GM19455 (cell line): ENCODE measurements at regions not wholly inside any gene's neighbourhood (a gene's known extent, or its start where the extent isn't known, plus 50 kb on each side); places are given as distances from the start of the nearest gene placed in this dataset.

Experiments
- ATAC-seq: cut with Tn5 transposase; IDR thresholded peaks from one replicate; pipeline ENCODE4 v1.9.1; 2021; ENCODE audit not compliant: unreplicated experiment

DNA sequence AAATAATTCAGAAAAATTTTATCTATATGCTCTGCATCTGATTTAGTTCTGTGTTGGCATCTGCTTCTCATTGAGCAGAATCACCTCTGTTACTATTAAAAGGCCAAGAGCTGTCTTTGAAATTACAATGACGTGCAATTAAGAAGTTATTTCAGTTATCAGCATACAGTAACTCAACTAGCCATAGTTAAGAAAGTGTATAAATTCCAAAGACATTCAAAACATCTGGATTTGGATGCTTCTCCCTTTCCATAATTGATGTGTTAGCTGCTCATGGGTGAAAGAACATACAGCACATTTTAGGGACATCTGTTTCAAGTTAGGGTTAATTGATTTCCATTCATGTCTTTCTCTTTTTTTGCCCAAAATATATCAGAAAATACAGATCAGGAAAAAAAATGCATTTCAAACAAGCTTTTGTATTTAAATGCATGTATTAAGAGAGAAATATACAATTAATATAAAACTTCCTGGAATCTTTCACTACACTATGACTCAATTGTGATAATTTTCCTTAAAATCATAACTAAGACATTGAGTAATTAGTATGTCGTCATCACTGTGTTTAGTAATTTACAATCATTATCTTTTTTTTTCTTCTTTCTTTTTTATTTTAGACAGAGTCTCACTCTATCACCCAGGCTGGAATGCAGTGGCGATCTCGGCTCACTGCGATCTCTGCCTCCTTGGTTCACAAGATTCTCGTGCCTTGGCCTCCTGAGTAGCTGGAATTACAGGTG lies 82.7 kb upstream of the MBNL1 start:
- ATAC-seq = no peak

DNA sequence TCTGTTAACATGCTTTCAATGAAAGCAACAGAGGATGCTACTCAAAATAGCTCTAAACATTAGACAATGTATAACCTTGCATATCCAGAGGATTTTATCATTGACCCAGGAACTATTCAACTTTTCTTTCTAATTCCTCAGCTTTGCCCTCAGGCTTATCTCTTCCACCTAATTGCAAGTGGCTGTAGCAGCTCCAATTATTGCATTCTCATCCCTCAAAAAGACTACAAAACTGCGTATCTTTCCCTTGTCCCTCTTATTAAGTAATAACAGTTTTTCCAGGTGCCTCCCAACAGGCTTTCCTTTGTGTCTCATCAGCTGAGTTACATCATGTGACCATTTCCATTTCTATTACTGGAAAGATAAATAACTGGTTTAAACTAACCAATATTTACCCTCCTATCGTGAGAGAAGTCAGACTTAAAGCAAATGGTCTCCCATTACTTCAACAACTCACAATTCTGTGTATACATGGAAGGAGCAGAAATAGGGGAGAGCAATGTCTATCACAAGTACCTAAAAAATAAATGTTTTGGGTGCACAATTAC lies 78.0 kb upstream of the MBNL1 start:
- ATAC-seq = no peak

DNA sequence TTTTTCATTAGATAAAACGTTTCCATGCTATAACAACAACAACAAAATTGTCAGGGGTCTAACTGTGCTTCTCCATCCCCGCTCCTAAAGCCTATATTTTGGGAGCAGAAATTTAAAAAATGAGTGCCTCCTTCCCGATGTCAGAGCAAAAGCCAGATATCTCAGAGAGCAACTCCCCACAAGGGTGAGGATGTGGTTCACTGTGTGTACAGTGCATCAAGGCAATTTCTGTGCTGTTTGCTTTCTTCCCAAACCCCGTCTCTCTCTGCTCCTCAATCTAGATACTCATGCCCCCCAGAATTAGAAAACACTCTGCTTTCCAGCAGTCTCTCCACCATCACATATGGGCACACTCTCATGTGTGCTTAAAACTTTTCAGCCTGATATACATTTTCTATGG lies 76.7 kb upstream of the MBNL1 start:
- ATAC-seq = no peak

DNA sequence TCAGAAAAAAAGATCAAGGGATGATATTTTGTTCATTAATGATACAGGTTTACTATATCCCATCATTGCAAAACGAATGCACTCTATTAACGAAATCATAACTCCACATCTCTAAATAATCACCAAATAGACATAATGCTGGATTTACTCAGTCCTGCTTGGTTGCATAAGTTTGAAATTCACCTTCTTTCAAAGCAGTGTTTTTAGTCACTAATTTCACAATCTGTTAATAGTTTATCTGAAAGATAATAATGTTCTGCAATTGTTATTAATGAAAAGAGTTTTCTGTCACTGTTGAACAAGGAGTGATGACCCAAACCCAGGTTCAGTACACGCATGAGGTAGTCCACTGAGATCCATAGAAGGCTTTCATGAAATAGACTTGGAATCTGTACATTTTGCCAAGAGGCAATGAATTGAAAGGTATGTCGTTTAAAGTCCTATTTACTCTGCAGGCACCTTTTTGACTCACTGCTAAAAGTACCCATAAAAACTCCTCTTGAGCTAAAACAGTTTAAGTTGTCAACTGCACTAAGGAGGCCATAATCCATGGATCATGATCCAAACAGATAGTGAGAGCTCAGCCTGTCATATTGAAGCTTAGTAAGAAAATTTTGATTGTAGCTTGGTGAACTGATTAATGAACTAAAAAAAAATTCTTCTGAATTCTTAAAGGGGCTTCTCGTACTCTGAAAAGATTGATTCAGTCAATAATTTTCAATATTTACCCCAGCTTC lies 75.6 kb upstream of the MBNL1 start:
- ATAC-seq = no peak

DNA sequence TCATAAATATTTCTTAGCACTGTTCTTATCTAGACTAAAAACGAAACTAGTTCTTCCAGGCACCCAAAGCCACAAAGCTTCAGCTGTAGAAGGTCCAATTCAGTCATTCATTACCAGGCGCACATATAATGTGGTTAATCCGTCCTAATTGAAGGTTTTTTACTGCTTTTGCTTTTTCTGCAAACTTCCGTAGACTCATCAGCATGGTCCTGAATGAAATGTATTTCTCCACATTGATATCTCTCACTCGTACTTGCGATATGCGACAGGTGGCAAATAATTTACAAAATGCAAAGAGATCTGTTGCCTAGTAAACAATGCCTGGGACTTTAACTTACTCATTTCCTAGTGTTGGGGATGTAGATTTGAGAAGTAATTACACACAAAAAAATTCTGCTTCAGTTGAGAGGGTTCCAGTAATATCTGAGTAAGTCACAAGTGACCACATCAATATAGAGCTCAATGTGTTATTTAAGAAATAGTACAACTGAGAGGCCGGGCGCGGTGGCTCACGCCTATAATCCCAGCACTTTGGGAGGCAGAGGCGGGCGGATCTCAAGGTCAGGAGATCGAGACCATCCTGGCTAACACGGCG lies 75.0 kb upstream of the MBNL1 start:
- ATAC-seq = peak; percentile 50

DNA sequence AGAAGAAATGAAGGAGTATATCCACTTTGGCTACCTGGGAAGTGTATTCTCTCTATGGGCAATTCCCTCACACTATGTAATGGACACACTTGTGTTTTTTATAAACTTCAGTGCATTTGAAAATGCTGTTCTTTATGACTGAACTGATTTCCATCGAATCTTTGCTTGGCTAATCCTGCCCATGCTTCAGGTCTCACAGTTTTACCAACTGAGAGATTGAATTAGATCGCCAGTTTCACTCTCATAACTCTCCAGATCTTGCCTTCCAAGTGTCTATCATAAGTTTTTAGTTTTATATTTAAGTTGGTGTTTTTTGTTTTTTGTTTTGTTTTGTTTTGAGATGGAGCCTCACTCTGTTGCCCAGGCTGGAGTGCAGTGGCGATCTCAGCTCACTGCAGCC lies 73.5 kb upstream of the MBNL1 start:
- no peak for ATAC-seq

DNA sequence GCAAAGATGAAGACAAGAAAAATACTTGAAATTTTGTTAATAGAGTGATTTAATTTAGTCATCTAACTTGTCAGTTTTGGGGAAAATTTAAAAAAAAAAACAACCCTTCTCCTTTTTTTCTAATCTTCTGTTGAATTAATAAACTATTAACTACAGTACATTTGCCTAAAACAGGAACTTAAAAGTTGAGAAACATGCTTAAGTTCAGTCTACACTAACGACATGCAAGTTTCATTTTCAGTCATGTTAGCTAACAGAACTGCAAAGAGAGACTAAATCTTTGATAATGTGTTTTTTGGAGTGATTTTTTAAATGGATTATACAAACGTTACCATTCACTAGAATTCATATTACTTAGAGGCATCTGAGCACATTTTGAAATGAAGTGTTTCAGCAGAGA lies 71.9 kb upstream of the MBNL1 start:
- peak; percentile 36 for ATAC-seq

DNA sequence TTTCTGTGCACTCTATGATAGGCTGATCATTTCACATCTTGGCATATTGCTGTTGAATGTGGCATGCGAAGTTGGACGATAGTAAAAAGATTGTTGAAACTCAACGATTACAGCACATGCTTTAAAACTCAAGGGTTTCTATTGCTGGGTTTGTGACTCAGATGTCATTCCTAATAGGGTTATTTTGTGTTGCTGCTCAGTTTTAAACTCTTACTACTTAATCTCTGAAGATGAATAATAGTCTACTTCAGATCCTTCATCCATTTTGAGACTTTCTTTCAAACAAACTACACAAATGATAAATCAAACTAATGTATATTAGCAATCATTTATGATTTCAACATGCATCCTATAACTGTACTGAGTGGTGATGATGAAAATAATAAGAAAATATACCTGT lies 71.3 kb upstream of the MBNL1 start:
- no peak for ATAC-seq

DNA sequence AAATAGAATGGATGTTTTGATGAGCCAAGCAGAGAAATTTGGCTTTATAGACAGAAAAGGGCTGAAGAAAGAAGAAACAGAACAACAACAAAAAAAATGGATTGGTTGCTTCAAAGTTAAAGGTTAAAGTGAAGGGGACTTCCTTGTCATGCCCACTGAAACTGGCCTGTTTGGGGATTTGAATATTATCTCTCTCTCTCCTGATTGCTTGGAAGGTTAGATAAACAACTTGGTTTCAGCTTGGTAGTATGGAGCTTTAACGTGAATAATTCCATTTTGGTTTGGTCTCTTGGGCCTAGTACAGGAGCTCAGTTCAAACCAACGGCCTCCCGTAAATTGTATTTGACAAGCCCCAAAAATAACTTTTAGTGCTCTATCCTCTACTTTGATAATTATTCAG lies 70.8 kb upstream of the MBNL1 start:
- no peak for ATAC-seq

DNA sequence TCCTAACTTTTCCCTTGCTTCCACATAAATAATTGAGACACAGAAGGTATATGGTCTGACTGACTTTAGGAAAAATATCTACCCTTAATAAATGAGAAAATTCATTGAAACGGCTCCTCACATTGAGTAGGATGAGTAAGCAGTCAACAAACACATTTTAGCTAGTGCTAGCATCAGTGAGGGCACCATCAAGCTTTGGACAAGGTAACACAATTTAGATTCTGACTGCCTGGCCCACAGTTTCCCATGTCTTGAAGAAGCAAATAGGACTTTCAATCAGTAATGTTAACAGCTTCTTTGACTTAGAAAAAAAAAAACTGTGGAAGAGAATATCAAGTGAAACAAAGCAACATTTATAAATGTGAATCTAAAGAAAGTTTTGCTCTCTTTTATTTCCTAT lies 70.1 kb upstream of the MBNL1 start:
- no peak for ATAC-seq

DNA sequence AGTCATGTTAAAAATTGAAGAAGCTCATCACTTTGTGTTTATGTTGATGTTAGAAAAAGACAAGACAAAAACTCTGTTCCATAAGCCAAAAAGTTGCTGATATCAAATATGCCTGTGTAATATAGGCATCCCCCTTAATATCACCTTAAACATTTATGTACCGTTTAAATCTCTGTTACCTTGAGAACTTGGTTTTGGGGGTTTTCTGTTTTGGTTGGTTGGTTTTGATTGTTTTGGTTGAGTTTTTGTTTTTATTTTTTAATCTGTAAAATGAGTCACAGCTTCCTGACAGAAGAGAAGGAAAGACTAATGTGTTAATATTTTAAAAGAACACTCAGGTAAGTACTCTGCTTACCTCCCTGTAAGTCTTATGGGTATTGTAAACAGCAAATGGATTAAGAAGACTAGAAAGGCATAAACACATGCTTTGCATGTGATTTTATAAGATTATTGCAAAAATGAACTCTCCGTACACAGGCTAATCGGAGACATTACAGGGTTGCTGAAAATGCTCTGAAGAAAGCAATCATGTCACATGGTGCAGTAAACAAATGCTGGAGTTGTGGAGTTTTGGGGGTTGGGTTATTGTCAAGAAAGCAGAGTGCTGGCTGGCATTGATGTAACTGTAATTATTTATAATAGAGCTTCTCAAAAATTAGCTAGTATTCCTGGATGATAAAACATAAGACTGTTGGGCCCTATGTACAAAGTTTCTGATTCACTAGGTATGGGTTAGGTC lies 69.5 kb upstream of the MBNL1 start:
- peak; percentile 31 for ATAC-seq

DNA sequence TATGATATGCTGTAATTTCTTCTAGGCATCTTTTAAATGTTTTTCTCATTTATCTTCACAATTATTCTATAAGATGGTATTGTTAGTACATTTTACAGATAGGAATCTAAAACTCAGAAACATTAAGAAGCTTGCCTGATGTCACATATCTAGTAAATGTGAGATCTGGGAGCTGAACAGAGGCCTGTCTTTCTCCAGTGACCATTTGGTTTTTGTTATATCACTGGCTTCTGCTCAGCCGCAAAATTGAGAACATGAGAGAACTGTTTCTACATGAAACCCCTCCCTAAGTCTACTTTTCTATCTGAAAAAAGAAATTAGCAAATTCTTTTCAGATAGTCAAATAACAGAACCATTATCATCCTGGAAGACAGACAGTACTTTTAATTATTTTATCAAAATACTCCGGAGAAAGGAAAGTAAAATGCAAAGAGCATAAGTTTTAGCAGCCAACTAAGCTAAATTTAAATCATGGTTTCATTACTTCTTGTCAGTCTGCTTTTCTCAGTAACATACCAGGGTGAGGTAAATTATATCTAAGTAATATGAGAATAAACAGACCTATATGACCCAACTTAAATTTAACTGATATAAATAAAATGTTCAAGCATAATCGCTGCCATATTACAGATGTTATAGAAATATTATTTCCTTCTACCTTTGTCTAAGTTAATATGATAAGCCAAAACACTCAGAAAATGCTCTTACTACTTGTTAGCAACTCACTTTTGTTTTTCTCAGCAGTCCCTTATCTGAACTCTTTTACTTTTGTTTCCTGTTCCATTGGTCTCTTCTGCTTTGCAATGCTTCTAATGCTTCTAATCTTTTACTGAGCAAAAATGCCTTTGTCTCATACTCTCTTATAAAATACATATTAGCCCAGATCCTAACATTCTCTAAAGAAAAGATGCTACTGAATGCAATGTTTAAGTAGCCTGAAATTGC lies 68.0 kb upstream of the MBNL1 start:
- ATAC-seq = peak; percentile 35

DNA sequence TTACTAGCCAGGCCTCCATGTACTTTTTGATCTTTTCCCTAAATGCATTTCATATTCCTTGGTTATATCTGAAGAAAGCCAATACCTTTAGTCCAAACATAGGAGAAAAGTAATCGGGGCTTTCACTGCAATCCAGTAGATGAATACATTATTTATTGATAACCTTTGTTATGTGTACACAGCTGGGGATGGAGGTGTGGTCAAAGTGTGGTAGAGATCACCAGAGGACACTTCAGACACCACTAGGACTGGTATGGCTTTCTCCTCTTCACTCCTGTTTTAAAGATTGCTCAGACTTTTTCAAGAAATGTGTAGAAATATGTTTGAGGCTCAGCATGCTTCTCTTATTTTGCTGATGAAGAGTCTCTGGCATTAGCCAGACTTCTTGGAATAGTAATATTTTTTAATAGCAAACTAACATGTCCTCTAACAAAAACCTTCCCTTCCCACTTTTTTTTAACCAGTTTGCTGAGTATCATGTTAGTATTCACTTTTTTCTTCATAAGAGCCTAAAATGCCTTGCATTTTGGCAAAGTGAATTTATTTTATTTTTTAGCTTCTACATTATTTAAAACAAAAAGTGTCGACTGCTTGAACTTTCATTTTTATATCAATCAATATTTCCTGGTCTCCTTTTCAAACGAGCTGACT lies 65.6 kb upstream of the MBNL1 start:
- no peak for ATAC-seq

DNA sequence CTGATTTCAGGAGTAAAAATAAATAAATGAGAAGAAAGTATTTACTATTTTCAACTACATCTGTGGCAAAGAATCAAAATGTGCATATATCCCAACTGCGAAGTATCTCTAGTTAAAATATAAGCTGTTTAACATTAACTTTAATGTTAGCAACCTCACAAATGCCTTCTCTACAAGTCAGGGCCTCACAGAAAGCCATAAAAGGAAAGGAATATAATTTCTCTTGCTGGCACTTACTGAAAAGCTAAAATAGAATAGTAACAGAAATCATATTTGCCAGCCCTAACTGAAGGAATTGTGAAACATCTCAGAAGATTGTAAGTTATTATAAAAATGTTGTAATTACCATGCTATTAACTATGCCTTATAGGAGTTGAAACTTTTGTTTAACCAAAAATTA lies 65.1 kb upstream of the MBNL1 start:
- no peak for ATAC-seq

DNA sequence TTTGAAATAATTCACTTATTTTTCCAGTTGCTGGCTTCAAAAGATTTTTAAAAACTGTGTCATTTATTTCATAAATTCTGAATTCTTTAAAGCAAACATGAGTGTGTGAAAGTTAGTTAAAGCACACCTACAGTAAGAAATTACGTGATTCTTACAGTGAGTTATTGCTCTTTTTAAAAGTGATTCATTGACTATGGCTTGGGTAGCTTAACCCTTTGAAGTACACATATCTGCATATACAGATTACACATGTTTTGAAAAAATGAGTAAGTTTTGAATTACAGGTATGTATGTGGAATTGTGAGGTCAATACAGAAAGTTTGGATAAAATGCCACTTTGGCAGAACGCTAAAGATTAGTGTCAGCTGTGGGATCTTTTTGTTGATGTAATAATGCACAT lies 64.5 kb upstream of the MBNL1 start:
- ATAC-seq = no peak

DNA sequence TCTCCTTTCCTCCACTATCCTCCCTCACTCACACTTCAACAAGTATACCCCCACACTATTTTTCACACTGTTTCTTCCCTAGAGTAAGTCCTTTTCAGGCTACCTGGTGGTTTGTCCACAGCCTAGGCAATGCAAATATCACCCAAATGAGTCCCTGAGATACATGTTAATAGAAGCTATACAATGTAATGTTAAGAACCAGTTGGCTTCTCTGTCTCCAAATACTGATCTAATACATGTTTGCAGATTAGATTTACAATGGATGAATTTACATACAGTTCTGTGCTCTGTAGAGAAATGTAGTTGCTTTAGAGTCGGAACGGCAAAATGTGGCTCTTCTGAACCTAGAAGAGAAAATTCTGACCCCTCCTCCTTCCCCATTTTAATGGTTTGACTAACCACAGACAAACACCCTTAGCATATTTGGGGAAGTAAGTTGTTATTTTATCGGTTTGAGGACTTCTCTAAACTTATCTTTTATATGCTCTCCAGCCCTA lies 63.6 kb upstream of the MBNL1 start:
- ATAC-seq = no peak

DNA sequence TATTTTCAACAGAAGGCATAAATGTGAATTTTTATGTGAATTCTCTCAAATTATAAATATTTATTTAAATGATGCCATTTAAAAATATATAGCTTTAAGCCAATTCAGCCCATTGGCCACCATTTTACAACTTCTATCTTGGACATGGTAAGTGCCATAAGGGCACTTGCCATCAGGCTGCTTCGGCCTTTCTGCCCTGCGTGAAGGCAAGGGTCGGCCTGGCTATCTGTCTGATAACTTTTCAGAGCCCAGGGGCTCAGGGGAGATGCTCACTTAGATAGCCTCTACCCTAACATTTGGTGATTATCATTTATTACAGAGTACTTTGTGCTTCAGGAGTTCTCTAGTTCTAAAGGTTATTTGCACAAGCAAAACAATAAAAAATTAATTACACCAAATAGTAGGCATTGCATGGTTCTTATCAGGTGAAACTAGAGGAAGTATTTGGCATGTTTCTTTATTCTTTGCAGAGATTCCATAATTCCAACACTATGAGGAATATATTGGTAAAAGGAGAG lies 62.4 kb upstream of the MBNL1 start:
- ATAC-seq = no peak

DNA sequence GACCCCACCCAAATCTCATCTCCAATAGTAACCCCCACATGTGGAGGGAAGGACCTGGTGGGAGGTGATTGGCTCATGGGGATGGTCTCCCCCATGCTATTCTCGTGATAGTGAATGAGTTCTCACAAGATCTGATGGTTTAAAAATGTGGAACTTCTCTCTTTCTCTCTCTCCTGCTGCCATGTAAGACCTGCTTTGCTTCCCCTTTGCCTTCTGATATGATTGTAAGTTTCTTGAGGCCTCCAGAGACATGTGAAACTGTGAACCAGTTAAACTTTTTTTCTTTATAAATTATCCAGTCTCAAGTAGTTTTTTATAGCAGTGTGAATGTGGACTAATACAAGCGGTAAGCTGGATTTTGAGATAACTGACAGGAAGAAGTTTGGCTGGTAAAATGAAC lies 60.3 kb upstream of the MBNL1 start:
- no peak for ATAC-seq

DNA sequence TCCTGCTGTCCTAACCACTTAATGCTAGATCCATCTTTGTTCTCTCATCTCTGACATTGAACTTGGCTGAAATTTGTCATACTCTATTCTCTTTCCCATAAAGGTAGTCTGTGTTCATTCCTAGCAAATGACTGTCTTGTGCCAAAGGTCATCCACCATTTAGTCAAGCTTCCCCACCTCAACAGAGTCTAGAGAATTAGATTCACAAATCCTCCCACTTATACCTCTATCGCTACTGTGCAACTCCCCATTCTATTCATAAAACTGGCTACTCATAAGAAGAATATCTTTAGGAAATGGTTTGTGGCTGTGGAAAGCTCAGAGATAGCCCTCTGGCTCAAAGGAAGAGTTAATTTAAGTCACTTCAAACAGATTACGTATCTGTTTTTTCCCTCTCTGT lies 59.7 kb upstream of the MBNL1 start:
- no peak for ATAC-seq
